Stimulated activated CD8-positive, alpha-beta memory T cell treated with anti-CD3 and anti-CD28 coated beads, Interleukin-12 subunit alpha, Interleukin-12 subunit beta, amount 100 ng/mL, for 1 hour (primary cell): ENCODE measurements at regions not wholly inside any gene's neighbourhood (a gene's known extent, or its start where the extent isn't known, plus 50 kb on each side); places are given as distances from the start of the nearest gene placed in this dataset.

Experiments
- DNase-seq: peaks from one replicate; pipeline ENCODE4 v3.0.0-alpha.2; 2020; ENCODE audit warnings: low read depth

GRCh38 chr4:164405774-164406173, 348.2 kb upstream of the SMIM31 start:
- no peak for DNase-seq

GRCh38 chr4:164408831-164409230, 345.1 kb upstream of the SMIM31 start:
- DNase-seq: no peak

- no peak for DNase-seq
These were observed 343.5 kb upstream of the SMIM31 start for GRCh38 chr4:164410401-164410800.

- no peak for DNase-seq
These were observed 341.7 kb upstream of the SMIM31 start for GRCh38 chr4:164412246-164412645.

- DNase-seq: no peak
These were observed 340.2 kb upstream of the SMIM31 start for GRCh38 chr4:164413743-164414142.

GRCh38 chr4:164423819-164424218, 330.1 kb upstream of the SMIM31 start:
- DNase-seq: no peak

GRCh38 chr4:164424846-164425245, 329.1 kb upstream of the SMIM31 start:
- DNase-seq: no peak

- no peak for DNase-seq
These were observed 325.4 kb upstream of the SMIM31 start for GRCh38 chr4:164428561-164428960.

GRCh38 chr4:164438321-164438720, 315.6 kb upstream of the SMIM31 start:
- DNase-seq: no peak

GRCh38 chr4:164439037-164439436, 314.9 kb upstream of the SMIM31 start:
- DNase-seq: no peak

- no peak for DNase-seq
These were observed 313.7 kb upstream of the SMIM31 start for GRCh38 chr4:164440199-164440598.

GRCh38 chr4:164441109-164441508, 312.8 kb upstream of the SMIM31 start:
- DNase-seq: no peak

- no peak for DNase-seq
These were observed 311.8 kb upstream of the SMIM31 start for GRCh38 chr4:164442180-164442579.

GRCh38 chr4:164446516-164446915, 307.4 kb upstream of the SMIM31 start:
- DNase-seq: no peak

GRCh38 chr4:164461901-164462300, 292.0 kb upstream of the SMIM31 start:
- DNase-seq: no peak

GRCh38 chr4:164462471-164462870, 291.5 kb upstream of the SMIM31 start:
- DNase-seq: no peak

GRCh38 chr4:164464313-164464712, 289.6 kb upstream of the SMIM31 start:
- no peak for DNase-seq

GRCh38 chr4:164467493-164467892, 286.4 kb upstream of the SMIM31 start:
- no peak for DNase-seq

GRCh38 chr4:164481306-164482091, 272.4 kb upstream of the SMIM31 start:
- DNase-seq: no peak

GRCh38 chr4:164482092-164482404, 271.9 kb upstream of the SMIM31 start:
- no peak for DNase-seq

- DNase-seq: no peak
These were observed 271.2 kb upstream of the SMIM31 start for GRCh38 chr4:164482758-164483157.

GRCh38 chr4:164483711-164484110, 270.2 kb upstream of the SMIM31 start:
- DNase-seq: no peak

GRCh38 chr4:164484551-164484950, 269.4 kb upstream of the SMIM31 start:
- no peak for DNase-seq

- DNase-seq: no peak
These were observed 268.8 kb upstream of the SMIM31 start for GRCh38 chr4:164485136-164485535.
